Activated CD4-positive, alpha-beta T cell treated with anti-CD3 and anti-CD28 coated beads, Interleukin-2, amount 10 ng/mL, durations not matched to agents 7 days and 5 days (primary cell): ENCODE measurements at regions not wholly inside any gene's neighbourhood (a gene's known extent, or its start where the extent isn't known, plus 50 kb on each side); places are given as distances from the start of the nearest gene placed in this dataset.

Experiments used
- CTCF ChIA-PET: fragments of 350-600 bp; sonication (Branson Sonifier 250); formaldehyde crosslinking; loops from one replicate; lab custom pipeline; 2021; ENCODE audit warnings: antibody characterized with exemption; lab: Charles Lee
- POLR2A ChIA-PET: fragments of 350-600 bp; sonication (Branson Sonifier 250); formaldehyde crosslinking; loops from one replicate; lab custom pipeline; 2021; ENCODE audit warnings: antibody characterized with exemption; lab: Charles Lee
- DNase-seq: peaks from one replicate; pipeline ENCODE4 v3.0.0-alpha.2; 2020
- H3K27ac Mint-ChIP-seq: one replicate; pipeline ENCODE4 v1.8.0; 2021; ENCODE audit warnings: mild to moderate bottlenecking, moderate library complexity, mixed read lengths
- H3K27me3 Mint-ChIP-seq: one replicate; pipeline ENCODE4 v1.8.0; 2021; ENCODE audit warnings: mixed read lengths
- H3K36me3 Mint-ChIP-seq: one replicate; pipeline ENCODE4 v1.8.0; 2021; ENCODE audit warnings: low read depth, mixed read lengths
- H3K4me1 Mint-ChIP-seq: one replicate; pipeline ENCODE4 v1.8.0; 2021; ENCODE audit warnings: mixed read lengths
- H3K4me3 Mint-ChIP-seq: one replicate; pipeline ENCODE4 v1.8.0; 2021; ENCODE audit warnings: mild to moderate bottlenecking, moderate library complexity, mixed read lengths
- H3K9me3 Mint-ChIP-seq: one replicate; pipeline ENCODE4 v1.8.0; 2021; ENCODE audit warnings: mixed read lengths

- CTCF ChIA-PET: no interaction called here
- POLR2A ChIA-PET: no interaction called here
Observed at GRCh38 chr13:104832231-104832630, 1703.2 kb downstream of the EFNB2 start.

DNA sequence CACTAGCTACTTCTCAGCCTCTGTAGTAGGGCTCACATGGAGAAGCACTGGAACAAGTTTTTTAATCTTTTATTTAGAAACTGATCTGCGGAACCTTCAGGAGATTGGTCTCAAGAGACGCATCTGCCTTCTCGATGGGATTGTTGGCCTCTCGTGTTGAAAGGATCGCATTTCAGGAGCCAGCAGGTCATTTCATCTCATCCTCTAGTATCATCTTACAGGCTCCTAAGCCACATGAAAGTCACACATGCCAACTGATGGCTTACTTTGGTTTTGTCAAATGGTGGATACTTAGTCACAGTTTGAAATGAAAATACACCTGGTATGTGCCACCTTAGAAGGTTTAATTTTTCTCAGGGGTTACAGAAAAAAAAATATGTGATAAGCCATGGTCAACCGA, 1703.6 kb downstream of the EFNB2 start:
- H3K36me3 Mint-ChIP-seq: no peaks in the 10 kb centered on the region
- no peaks in the 10 kb centered on the region for H3K4me1 Mint-ChIP-seq
- ChIA-PET CTCF (no interaction called here), POLR2A (no interaction called here)
- H3K27ac Mint-ChIP-seq: no peak overlapping the region
- DNase-seq: no peak
- no peaks in the 10 kb centered on the region for H3K27me3 Mint-ChIP-seq
- no peaks in the 10 kb centered on the region for H3K9me3 Mint-ChIP-seq
- no peak overlapping the region for H3K4me3 Mint-ChIP-seq

More at GRCh38 chr13:104832231-104832630, 1703.2 kb downstream of the EFNB2 start:
- no peak overlapping the region for H3K27ac Mint-ChIP-seq
- no peak overlapping the region for H3K4me3 Mint-ChIP-seq
- no peaks in the 10 kb centered on the region for H3K9me3 Mint-ChIP-seq
- no peaks in the 10 kb centered on the region for H3K36me3 Mint-ChIP-seq
- no peaks in the 10 kb centered on the region for H3K27me3 Mint-ChIP-seq
- H3K4me1 Mint-ChIP-seq: no peaks in the 10 kb centered on the region
- DNase-seq: no peak

DNA sequence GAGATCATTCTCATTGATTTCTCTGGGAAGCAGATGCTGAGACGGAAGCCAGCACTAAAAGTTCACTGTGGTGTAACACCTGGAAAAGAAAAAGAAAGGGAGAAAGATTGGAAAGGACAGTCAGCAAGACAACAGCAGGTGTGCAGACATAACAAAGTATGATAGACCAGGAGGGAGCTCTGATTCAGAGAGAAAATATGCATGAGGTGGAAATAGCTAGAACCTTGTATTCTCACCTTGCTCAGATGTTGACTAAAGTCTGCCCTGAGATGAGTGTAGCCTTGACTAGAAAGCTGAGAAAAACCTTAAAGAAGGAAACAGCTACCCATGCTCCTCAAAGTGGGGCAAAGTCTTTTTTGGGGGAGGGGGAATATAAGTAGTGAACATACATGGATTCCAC, 1711.8 kb downstream of the EFNB2 start:
- no peak for DNase-seq
- Mint-ChIP-seq H3K27ac (no peak overlapping the region), H3K9me3 (no peaks in the 10 kb centered on the region), H3K4me3 (no peak overlapping the region), H3K36me3 (no peaks in the 10 kb centered on the region), H3K27me3 (no peaks in the 10 kb centered on the region), H3K4me1 (no peaks in the 10 kb centered on the region)
- ChIA-PET CTCF (no interaction called here), POLR2A (interaction anchor here (0.6 kb wide), 1 partner anchor 454 kb away, joined by 4 read pairs; no protein-coding TSS in a partner anchor)

DNA sequence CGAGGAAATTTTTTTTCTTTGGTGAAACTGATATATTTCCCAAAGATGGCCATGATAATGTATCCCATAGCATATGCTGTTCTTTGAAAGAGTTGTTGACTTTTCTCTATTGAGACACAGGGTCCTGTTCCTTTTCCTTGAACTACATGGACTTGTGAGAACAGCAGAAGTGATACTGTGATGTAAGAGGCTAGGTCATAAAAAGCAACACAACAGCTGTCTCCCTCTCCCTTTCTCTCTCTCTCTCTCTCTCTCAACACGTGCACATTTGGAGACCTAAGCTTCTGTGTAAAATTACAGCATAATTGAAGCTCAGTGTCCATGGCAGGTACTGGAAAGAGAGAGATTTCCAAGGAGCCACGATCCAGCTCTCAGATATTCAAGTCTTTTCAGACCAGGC, 1712.4 kb downstream of the EFNB2 start:
- ChIA-PET CTCF (no interaction called here), POLR2A (interaction anchor here (0.6 kb wide), 1 partner anchor 454 kb away, joined by 4 read pairs; no protein-coding TSS in a partner anchor)

GRCh38 chr13:104817271-104817670, 1718.2 kb downstream of the EFNB2 start:
- H3K9me3 Mint-ChIP-seq: peaks cover 4% of the 10 kb centered on the region
- no peak overlapping the region for H3K4me3 Mint-ChIP-seq
- H3K27ac Mint-ChIP-seq: no peak overlapping the region
- no peak for DNase-seq
- no peaks in the 10 kb centered on the region for H3K36me3 Mint-ChIP-seq
- ChIA-PET CTCF (no interaction called here), POLR2A (no interaction called here)
- H3K4me1 Mint-ChIP-seq: no peaks in the 10 kb centered on the region
- no peaks in the 10 kb centered on the region for H3K27me3 Mint-ChIP-seq

More for the DNA sequence above, 1712.4 kb downstream of the EFNB2 start:
- no peaks in the 10 kb centered on the region for H3K4me1 Mint-ChIP-seq
- no peak overlapping the region for H3K27ac Mint-ChIP-seq
- no peaks in the 10 kb centered on the region for H3K27me3 Mint-ChIP-seq
- no peak overlapping the region for H3K4me3 Mint-ChIP-seq
- H3K36me3 Mint-ChIP-seq: no peaks in the 10 kb centered on the region
- no peak for DNase-seq
- no peaks in the 10 kb centered on the region for H3K9me3 Mint-ChIP-seq

- POLR2A ChIA-PET: no interaction called here
- H3K9me3 Mint-ChIP-seq: peaks cover 4% of the 10 kb centered on the region
- no peak overlapping the region for H3K4me3 Mint-ChIP-seq
- DNase-seq: no peak
- no peak overlapping the region for H3K27ac Mint-ChIP-seq
- H3K4me1 Mint-ChIP-seq: no peaks in the 10 kb centered on the region
- CTCF ChIA-PET: no interaction called here
- H3K36me3 Mint-ChIP-seq: no peaks in the 10 kb centered on the region
- H3K27me3 Mint-ChIP-seq: no peaks in the 10 kb centered on the region
Observed at GRCh38 chr13:104816726-104817125, 1718.7 kb downstream of the EFNB2 start.

- no peaks in the 10 kb centered on the region for H3K36me3 Mint-ChIP-seq
- ChIA-PET CTCF (no interaction called here), POLR2A (no interaction called here)
- H3K27ac Mint-ChIP-seq: no peak overlapping the region
- no peak overlapping the region for H3K4me3 Mint-ChIP-seq
- no peaks in the 10 kb centered on the region for H3K27me3 Mint-ChIP-seq
- no peak for DNase-seq
- H3K4me1 Mint-ChIP-seq: peaks cover 4% of the 10 kb centered on the region
- H3K9me3 Mint-ChIP-seq: peaks cover 4% of the 10 kb centered on the region
Observed at GRCh38 chr13:104810242-104810641, 1725.2 kb downstream of the EFNB2 start.

GRCh38 chr13:104809483-104809882, 1726.0 kb downstream of the EFNB2 start:
- CTCF ChIA-PET: no interaction called here
- H3K27ac Mint-ChIP-seq: no peak overlapping the region
- no peaks in the 10 kb centered on the region for H3K36me3 Mint-ChIP-seq
- peaks cover 4% of the 10 kb centered on the region for H3K9me3 Mint-ChIP-seq
- no peaks in the 10 kb centered on the region for H3K27me3 Mint-ChIP-seq
- H3K4me3 Mint-ChIP-seq: no peak overlapping the region
- peaks cover 4% of the 10 kb centered on the region for H3K4me1 Mint-ChIP-seq
- no peak for DNase-seq
- POLR2A ChIA-PET: no interaction called here

GRCh38 chr13:104805346-104805745, 1730.1 kb downstream of the EFNB2 start:
- POLR2A ChIA-PET: interaction anchor here (0.6 kb wide), 1 partner anchor 13 kb away, joined by 7 read pairs; no protein-coding TSS in a partner anchor

DNA sequence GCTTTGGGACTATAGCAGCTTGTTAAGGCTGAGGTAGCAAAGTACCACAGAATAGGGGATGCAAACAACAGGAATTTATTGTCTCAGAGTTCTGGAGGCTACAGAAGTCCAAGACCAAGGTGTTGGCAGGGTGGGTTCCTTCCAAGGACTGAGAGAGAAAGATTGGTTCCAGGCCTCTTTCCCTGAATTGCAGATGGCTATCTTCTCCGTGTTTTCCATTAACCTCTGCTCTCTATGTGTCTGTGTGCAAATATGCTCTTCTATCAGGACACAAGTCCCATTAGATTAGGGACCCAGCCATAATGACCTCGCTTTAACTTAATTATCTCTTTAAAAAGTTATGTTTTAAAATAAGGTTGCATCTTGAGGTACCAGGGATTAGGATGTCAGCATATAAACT, 1732.9 kb upstream of the SLC10A2 start:
- no peak for DNase-seq
- Mint-ChIP-seq H3K4me3 (no peak overlapping the region), H3K27ac (no peak overlapping the region), H3K27me3 (no peaks in the 10 kb centered on the region), H3K9me3 (no peaks in the 10 kb centered on the region), H3K36me3 (no peaks in the 10 kb centered on the region), H3K4me1 (no peaks in the 10 kb centered on the region)
- POLR2A ChIA-PET: no interaction called here
- CTCF ChIA-PET: no interaction called here

More at GRCh38 chr13:104805346-104805745, 1730.1 kb downstream of the EFNB2 start:
- CTCF ChIA-PET: no interaction called here
- Mint-ChIP-seq H3K4me3 (no peak overlapping the region), H3K27ac (no peak overlapping the region), H3K27me3 (no peaks in the 10 kb centered on the region), H3K9me3 (no peaks in the 10 kb centered on the region), H3K36me3 (no peaks in the 10 kb centered on the region), H3K4me1 (peaks cover 4% of the 10 kb centered on the region)
- no peak for DNase-seq

DNA sequence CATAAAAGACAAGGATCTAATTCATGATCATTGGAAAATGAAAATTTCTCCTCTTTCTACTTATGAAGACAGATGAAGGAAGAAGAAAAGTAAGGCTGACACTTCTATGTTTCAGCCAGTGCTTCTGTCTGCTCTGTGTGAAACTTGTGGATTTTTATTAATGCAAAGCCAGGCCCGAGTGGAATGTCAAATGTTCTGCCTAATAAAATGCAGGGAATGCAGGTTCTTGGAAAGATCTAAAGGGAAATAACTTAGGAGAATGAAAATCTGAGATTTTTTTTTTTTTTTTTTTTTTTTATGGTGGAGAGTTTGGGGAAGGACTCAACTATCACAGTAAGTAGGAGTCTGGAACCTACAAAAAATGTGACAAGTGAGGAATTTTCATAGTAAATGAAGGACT, 1732.3 kb upstream of the SLC10A2 start:
- CTCF ChIA-PET: no interaction called here
- no peak for DNase-seq
- H3K4me1 Mint-ChIP-seq: no peaks in the 10 kb centered on the region

DNA sequence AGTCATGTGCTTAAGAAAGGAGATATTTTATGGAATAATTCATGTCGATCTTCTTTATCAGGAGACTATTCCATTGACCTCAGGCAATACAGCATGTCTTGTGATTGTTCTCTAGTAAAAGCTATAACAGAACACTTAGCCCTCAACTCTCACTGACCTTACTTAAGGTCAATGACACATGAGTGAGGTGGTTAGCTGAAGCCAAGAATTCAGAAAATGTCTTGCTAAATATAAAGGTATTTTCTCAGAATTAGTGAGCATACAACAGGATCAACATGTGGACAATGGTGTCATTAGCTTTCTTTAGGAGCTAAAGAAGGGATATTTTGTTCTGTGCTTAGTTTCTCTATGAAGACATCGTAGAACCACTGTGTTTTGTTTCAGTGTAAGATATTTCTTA, 1730.4 kb upstream of the SLC10A2 start:
- no peaks in the 10 kb centered on the region for H3K27me3 Mint-ChIP-seq
- ChIA-PET CTCF (no interaction called here), POLR2A (no interaction called here)
- H3K4me3 Mint-ChIP-seq: no peak overlapping the region
- H3K36me3 Mint-ChIP-seq: no peaks in the 10 kb centered on the region
- no peak for DNase-seq
- no peaks in the 10 kb centered on the region for H3K4me1 Mint-ChIP-seq
- no peak overlapping the region for H3K27ac Mint-ChIP-seq
- H3K9me3 Mint-ChIP-seq: no peaks in the 10 kb centered on the region

More for the DNA sequence above, 1732.3 kb upstream of the SLC10A2 start:
- no peak overlapping the region for H3K4me3 Mint-ChIP-seq
- no peaks in the 10 kb centered on the region for H3K36me3 Mint-ChIP-seq
- H3K27ac Mint-ChIP-seq: no peak overlapping the region
- H3K27me3 Mint-ChIP-seq: no peaks in the 10 kb centered on the region
- POLR2A ChIA-PET: no interaction called here
- H3K9me3 Mint-ChIP-seq: no peaks in the 10 kb centered on the region

DNA sequence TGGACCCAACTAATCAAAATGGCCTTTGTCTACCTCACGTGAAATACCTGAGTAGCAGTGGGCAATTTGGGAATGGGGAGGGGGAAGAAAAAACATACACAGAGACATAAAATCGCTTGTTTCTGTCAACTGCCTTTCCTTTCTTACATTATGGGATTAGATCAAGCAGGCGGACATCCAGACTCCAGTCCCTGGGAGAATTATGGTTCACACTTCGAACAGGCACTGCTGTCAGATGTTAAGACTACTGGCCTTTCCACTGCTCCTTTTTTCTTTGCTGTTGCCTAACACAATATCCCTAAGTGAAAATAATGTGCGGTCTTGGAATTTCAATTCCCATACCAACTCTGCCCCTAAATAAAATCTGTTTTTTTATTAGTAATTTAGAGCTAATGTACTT, 1719.7 kb upstream of the SLC10A2 start:
- H3K27me3 Mint-ChIP-seq: no peaks in the 10 kb centered on the region
- DNase-seq: no peak
- H3K36me3 Mint-ChIP-seq: no peaks in the 10 kb centered on the region
- CTCF ChIA-PET: no interaction called here
- H3K4me1 Mint-ChIP-seq: no peaks in the 10 kb centered on the region
- no peaks in the 10 kb centered on the region for H3K9me3 Mint-ChIP-seq
- POLR2A ChIA-PET: no interaction called here
- H3K27ac Mint-ChIP-seq: no peak overlapping the region
- H3K4me3 Mint-ChIP-seq: no peak overlapping the region

GRCh38 chr13:104784891-104785290, 1718.7 kb upstream of the SLC10A2 start:
- no peak overlapping the region for H3K4me3 Mint-ChIP-seq

More at GRCh38 chr13:104784891-104785290, 1718.7 kb upstream of the SLC10A2 start:
- ChIA-PET POLR2A (no interaction called here), CTCF (interaction anchor here (0.6 kb wide), 1 partner anchor 815 kb away, joined by 3 read pairs; no protein-coding TSS in a partner anchor)
- no peaks in the 10 kb centered on the region for H3K4me1 Mint-ChIP-seq
- H3K9me3 Mint-ChIP-seq: no peaks in the 10 kb centered on the region
- no peaks in the 10 kb centered on the region for H3K36me3 Mint-ChIP-seq
- no peak for DNase-seq
- H3K27ac Mint-ChIP-seq: no peak overlapping the region
- H3K27me3 Mint-ChIP-seq: no peaks in the 10 kb centered on the region
